Nephron (organoid): ENCODE measurements at regions not wholly inside any gene's neighbourhood (a gene's known extent, or its start where the extent isn't known, plus 50 kb on each side); places are given as distances from the start of the nearest gene placed in this dataset.

ENCODE experiments used
- H3K27ac Mint-ChIP-seq, 3 experiments: 2 replicates each; pipeline ENCODE4 v1.8.0; 2020; ENCODE audit warnings: mixed read lengths in 3 of 3, mild to moderate bottlenecking in 2 of 3, moderate library complexity in 1 of 3
- H3K27me3 Mint-ChIP-seq: 2 replicates; pipeline ENCODE4 v1.8.0; 2021; ENCODE audit warnings: low read depth, mild to moderate bottlenecking, moderate library complexity, mixed read lengths
- H3K36me3 Mint-ChIP-seq: 2 replicates; pipeline ENCODE4 v1.8.0; 2020; ENCODE audit warnings: low read depth, mixed read lengths
- H3K4me1 Mint-ChIP-seq: 2 replicates; pipeline ENCODE4 v1.8.0; 2020; ENCODE audit warnings: mixed read lengths
- H3K4me3 Mint-ChIP-seq, 3 experiments: 2 replicates each; pipeline ENCODE4 v1.8.0; 2020; ENCODE audit warnings: mild to moderate bottlenecking in 3 of 3, mixed read lengths in 3 of 3, moderate library complexity in 2 of 3
- H3K9me3 Mint-ChIP-seq: 2 replicates; pipeline ENCODE4 v1.8.0; 2020; ENCODE audit warnings: mixed read lengths
- CTCF ChIP-seq, 3 experiments: fragments of 200-600 bp; sonication (generic); IDR thresholded peaks; one replicate each; pipeline ENCODE4 v1.5.0; 2021; ENCODE audit warnings: antibody characterized with exemption in 3 of 3; ENCODE audit not compliant: unreplicated experiment in 3 of 3

DNA sequence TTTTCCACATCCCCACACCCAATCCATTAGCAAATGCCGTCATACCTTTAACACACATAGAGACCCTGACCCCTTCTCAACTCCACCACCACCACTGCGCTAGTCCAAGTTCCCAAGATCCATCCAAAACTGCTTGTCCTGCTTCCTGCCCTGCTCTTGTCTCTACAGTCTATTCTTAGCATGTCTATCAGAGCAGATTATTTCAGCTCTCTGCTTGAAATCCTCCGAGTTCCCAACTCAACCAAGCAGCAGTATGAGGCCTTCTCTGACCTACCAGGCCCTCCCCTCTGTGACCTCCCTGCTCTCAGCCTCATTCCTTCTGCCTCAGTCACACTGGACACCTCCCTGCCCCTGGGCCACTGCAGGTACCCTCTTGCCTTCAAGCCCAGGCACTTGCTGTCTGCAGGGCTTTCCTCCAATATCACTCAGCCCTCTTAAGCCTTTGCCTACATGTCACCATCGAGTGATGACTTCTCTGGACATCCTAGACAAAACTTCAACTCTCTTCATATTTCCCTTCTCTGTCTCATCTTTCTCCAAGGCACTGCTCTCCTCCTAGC, 134.6 kb downstream of the SPATA19 start:
- no peaks in the 10 kb centered on the region for H3K36me3 Mint-ChIP-seq
- H3K4me3 Mint-ChIP-seq: no peak overlapping the region
- peaks cover 39% of the 10 kb centered on the region for H3K27me3 Mint-ChIP-seq
- H3K9me3 Mint-ChIP-seq: no peaks in the 10 kb centered on the region
- TF ChIP-seq CTCF (IDR thresholded peaks at IDR 0.05; ENCODE audit: unreplicated experiment in 3 of 3): no peak
- H3K4me1 Mint-ChIP-seq: no peaks in the 10 kb centered on the region
- no peak overlapping the region for H3K27ac Mint-ChIP-seq

DNA sequence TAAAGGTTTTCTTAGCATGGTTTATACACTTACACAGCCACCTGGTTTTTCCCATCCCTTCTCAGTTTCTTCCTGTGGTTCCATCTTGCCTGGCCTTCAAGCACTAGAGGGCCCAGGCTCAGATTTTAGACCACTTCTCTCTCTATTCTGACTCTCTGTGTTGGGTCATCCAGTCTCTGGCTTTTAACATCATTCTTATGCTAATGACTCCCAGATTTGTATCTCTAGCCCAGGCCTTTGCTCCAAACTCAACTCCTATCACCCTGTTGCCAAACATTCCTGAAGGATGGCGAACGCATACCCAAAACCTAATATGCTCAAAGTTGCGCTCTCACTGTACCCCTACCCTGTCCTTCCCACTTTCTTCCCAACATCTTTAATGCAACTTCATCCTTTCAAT, 135.1 kb downstream of the SPATA19 start:
- Mint-ChIP-seq H3K27ac (no peak overlapping the region), H3K4me1 (no peaks in the 10 kb centered on the region), H3K4me3 (no peak overlapping the region), H3K36me3 (no peaks in the 10 kb centered on the region), H3K9me3 (no peaks in the 10 kb centered on the region), H3K27me3 (peaks cover 38% of the 10 kb centered on the region)
- TF ChIP-seq CTCF (IDR thresholded peaks at IDR 0.05; ENCODE audit: unreplicated experiment in 3 of 3): no peak

GRCh38 chr11:133708547-133709051, 136.7 kb downstream of the SPATA19 start:
- no peak overlapping the region for H3K27ac Mint-ChIP-seq
- peaks cover 38% of the 10 kb centered on the region for H3K27me3 Mint-ChIP-seq
- TF ChIP-seq CTCF (IDR thresholded peaks at IDR 0.05; ENCODE audit: unreplicated experiment in 3 of 3): no peak
- no peaks in the 10 kb centered on the region for H3K4me1 Mint-ChIP-seq
- H3K36me3 Mint-ChIP-seq: no peaks in the 10 kb centered on the region
- no peak overlapping the region for H3K4me3 Mint-ChIP-seq
- no peaks in the 10 kb centered on the region for H3K9me3 Mint-ChIP-seq

DNA sequence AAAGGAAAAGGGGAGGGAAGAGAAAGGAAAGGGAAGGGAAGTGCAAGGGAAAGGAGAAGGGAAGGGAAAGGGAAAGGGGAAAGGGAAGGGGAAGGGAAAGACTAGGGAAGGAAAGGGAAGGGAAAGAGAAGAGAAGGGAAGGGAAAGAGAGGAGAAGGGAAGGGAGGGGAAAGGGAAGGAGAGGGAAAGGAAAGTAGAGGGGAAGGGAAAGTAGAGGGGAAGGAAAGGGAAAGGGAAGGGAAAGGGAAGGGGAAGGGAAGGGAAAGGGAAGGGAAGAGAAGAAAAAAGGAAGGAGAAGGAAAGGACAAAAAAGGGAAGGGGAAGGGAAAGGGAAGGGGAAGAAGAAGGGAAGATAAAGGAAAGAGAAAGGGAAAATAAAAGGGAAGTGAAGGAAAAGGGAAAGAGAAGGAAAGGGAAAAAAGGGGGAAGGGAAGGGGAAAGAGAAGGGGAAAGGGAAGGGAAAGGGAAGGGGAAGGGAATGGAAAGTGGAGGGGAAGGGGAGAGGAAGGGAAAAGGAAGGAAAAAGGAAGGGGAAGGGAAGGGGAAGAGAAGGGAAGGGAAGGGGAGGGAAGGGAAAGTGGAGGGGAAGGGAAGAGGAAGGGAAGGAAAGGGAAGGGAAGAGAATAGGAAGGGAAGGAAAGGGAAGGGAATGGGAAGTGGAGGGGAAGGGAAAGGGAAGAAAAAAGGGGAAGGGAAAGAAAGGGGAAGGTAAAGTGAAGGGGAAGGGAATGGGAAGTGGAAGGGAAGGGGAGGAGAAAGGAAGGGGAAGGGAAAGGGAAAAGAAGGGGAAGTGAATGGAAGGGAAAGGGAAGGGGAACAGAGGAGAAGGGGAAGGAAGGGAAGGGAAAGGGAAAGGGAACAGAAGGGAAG, 138.2 kb downstream of the SPATA19 start:
- Mint-ChIP-seq H3K36me3 (no peaks in the 10 kb centered on the region), H3K4me3 (no peak overlapping the region), H3K9me3 (no peaks in the 10 kb centered on the region), H3K4me1 (no peaks in the 10 kb centered on the region), H3K27ac (no peak overlapping the region), H3K27me3 (peaks cover 33% of the 10 kb centered on the region)
- no peak for TF ChIP-seq CTCF (IDR thresholded peaks at IDR 0.05; ENCODE audit: unreplicated experiment in 3 of 3)

- Mint-ChIP-seq H3K36me3 (no peaks in the 10 kb centered on the region), H3K4me1 (no peaks in the 10 kb centered on the region), H3K9me3 (no peaks in the 10 kb centered on the region), H3K27me3 (peaks cover 33% of the 10 kb centered on the region), H3K27ac (no peak overlapping the region), H3K4me3 (no peak overlapping the region)
- no peak for TF ChIP-seq CTCF (IDR thresholded peaks at IDR 0.05; ENCODE audit: unreplicated experiment in 3 of 3)
Measured at GRCh38 chr11:133705873-133706272, 139.4 kb downstream of the SPATA19 start.
